Thoracic aorta (tissue), 2 donors: ENCODE measurements at regions not wholly inside any gene's neighbourhood (a gene's known extent, or its start where the extent isn't known, plus 50 kb on each side); places are given as distances from the start of the nearest gene placed in this dataset.
"Not testable (repeated sequence)": the region's sequence is repeated elsewhere in the genome, so short reads cannot be mapped to it uniquely, and the experiment has no call there.

Experiments
- ATAC-seq: fragments of 150-250 bp; one replicate; pipeline ENCODE4 v1.8.0; 2017; ENCODE audit warnings: low read depth; ENCODE audit not compliant: insufficient number of reproducible peaks, low FRiP score
- DNase-seq: peaks from one replicate; pipeline ENCODE4 v3.0.0-alpha.2; 2020; ENCODE audit warnings: low spot score
- H3K27ac ChIP-seq, 2 donors: fragments of 200-600 bp; sonication (generic); 1 replicate in 1 of 2; 2 replicates in 1 of 2; pipeline ENCODE4 v1.5.1; 2016; ENCODE audit warnings: mild to moderate bottlenecking in 2 of 2, moderate library complexity in 2 of 2
- H3K27me3 ChIP-seq: fragments of 200-600 bp; sonication (generic); replicated peaks from 2 replicates; pipeline ENCODE4 v1.6.0; 2016; ENCODE audit warnings: mild to moderate bottlenecking; ENCODE audit not compliant: insufficient read depth
- H3K36me3 ChIP-seq: fragments of 200-600 bp; sonication (generic); one replicate; pipeline ENCODE4 v1.5.1; 2016
- H3K4me1 ChIP-seq, 2 donors: fragments of 200-600 bp; sonication (generic); 1 replicate in 1 of 2; 2 replicates in 1 of 2; pipeline versions ENCODE4 v1.5.1 to v1.6.0; 2016; ENCODE audit warnings: low read depth in 2 of 2, mild to moderate bottlenecking in 1 of 2; ENCODE audit not compliant: control insufficient read depth in 1 of 2
- H3K4me3 ChIP-seq: fragments of 200-600 bp; sonication (generic); 2 replicates; pipeline ENCODE4 v1.5.1; 2016; ENCODE audit warnings: mild to moderate bottlenecking
- H3K9me3 ChIP-seq: fragments of 200-600 bp; sonication (generic); 2 replicates; pipeline ENCODE4 v1.5.1; 2016
- TF ChIP-seq, protein P1 (sequence below): fragments of 200-600 bp; sonication (generic); IDR thresholded peaks from one replicate; pipeline ENCODE4 v1.5.1; 2019; ENCODE audit warnings: antibody characterized with exemption

DNA sequence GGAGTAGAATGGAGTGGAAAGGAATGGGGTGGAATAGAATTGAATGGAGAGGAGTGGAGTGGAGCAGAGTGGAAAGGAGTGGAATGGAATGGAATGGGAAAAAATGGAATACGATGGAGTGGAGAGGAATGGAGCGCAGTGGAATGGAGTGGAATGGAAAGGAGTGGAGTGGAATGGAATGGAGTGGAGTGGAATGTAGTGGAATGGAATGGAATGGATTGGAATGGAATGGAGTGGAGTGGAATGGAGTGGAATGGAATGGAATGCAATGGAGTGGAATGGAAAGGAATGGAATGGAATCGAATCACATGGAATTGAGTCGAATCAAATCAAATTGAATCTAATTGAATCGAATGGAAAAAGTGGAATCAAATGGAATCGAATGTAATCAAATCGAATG, 1016.1 kb downstream of the CDY1 start:
- no peak for ATAC-seq
- no peaks in the 10 kb centered on the region for H3K36me3 ChIP-seq
- H3K9me3 ChIP-seq = no peaks in the 10 kb centered on the region
- no peak overlapping the region for H3K27ac ChIP-seq
- no peaks in the 10 kb centered on the region for H3K4me1 ChIP-seq
- DNase-seq = no peak
- TF ChIP-seq, protein P1, sequence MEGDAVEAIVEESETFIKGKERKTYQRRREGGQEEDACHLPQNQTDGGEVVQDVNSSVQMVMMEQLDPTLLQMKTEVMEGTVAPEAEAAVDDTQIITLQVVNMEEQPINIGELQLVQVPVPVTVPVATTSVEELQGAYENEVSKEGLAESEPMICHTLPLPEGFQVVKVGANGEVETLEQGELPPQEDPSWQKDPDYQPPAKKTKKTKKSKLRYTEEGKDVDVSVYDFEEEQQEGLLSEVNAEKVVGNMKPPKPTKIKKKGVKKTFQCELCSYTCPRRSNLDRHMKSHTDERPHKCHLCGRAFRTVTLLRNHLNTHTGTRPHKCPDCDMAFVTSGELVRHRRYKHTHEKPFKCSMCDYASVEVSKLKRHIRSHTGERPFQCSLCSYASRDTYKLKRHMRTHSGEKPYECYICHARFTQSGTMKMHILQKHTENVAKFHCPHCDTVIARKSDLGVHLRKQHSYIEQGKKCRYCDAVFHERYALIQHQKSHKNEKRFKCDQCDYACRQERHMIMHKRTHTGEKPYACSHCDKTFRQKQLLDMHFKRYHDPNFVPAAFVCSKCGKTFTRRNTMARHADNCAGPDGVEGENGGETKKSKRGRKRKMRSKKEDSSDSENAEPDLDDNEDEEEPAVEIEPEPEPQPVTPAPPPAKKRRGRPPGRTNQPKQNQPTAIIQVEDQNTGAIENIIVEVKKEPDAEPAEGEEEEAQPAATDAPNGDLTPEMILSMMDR = no peak
- H3K4me3 ChIP-seq = no peak overlapping the region
- no peaks in the 10 kb centered on the region for H3K27me3 ChIP-seq

DNA sequence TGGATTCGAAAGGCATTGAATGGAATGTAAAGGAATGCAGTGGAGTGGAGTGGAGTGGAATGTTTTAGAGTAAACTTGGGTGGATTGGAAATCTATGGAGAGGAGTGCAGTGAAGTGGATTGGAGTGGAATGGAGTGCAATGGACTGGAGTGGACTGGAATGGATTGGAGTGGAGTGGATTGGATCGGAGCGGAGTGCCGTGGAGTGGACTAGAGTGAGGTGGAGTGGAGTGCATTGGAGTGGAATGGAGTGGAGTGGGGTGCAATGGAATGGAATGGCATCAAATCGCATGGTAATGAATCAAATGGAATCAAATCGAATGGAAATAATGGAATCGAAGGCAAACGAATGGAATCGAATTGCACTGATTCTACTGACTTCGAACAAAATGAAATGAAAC, 1023.9 kb downstream of the CDY1 start:
- H3K4me1 ChIP-seq, DNase-seq, H3K9me3 ChIP-seq, H3K4me3 ChIP-seq, H3K27ac ChIP-seq, H3K36me3 ChIP-seq, ATAC-seq, H3K27me3 ChIP-seq: not testable (repeated sequence)

DNA sequence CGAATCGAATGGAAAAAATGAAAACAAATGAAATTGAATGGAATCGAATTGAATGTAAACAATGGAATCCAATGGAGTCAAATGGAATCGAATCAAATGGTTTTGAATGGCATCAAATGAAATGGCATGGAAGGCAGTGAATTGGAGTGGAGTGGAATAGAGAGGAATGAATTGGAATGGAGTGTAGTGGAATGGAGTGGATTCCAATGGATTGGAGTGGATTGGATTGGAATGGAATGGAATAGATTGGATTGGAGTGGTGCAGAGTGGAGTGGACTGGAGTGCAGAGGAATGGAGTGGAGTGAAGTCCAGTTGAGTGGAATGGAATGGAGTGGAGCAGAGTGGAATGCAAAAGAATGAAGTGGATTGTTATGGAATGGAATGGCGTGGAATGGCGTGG, 1026.3 kb downstream of the CDY1 start:
- H3K4me1 ChIP-seq, H3K4me3 ChIP-seq, ATAC-seq: not testable (repeated sequence)

GRCh38 chrY:26664245-26664644, 1042.3 kb downstream of the CDY1 start:
- not testable (repeated sequence) for H3K4me1 ChIP-seq, H3K36me3 ChIP-seq, ATAC-seq, H3K4me3 ChIP-seq, H3K27ac ChIP-seq, DNase-seq, H3K27me3 ChIP-seq
- H3K9me3 ChIP-seq = peaks cover 11% of the 10 kb centered on the region

More for the DNA sequence above, 1026.3 kb downstream of the CDY1 start:
- DNase-seq, H3K27ac ChIP-seq, H3K9me3 ChIP-seq, H3K27me3 ChIP-seq, H3K36me3 ChIP-seq: not testable (repeated sequence)

- H3K9me3 ChIP-seq = peaks cover 25% of the 10 kb centered on the region
- not testable (repeated sequence) for H3K27ac ChIP-seq
- peak; percentile 29 for ATAC-seq
Observed at GRCh38 chrY:26666691-26667090, 1044.8 kb downstream of the CDY1 start.

DNA sequence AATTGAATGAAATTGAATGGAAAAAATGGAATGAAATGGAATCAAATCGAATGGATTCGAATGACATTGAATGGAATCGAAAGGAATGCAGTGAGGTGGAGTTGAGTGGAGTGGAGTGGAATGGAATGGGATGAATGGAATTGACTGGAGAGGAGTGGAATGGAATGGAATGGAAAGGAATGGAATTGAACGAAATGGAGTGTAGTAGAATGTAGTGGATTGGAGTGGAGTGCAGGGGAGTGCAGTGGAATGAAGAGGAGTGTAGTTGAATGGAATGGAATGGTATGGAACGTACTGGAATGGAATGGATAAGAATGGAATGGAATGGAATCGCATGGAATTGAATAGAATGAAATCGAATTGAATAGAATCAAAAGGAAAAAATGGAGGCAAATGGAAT, 1047.3 kb downstream of the CDY1 start:
- ATAC-seq, H3K4me3 ChIP-seq, H3K4me1 ChIP-seq, H3K27me3 ChIP-seq, DNase-seq, H3K36me3 ChIP-seq, H3K27ac ChIP-seq: not testable (repeated sequence)
- H3K9me3 ChIP-seq = peaks cover 23% of the 10 kb centered on the region

More at GRCh38 chrY:26666691-26667090, 1044.8 kb downstream of the CDY1 start:
- H3K4me1 ChIP-seq, H3K4me3 ChIP-seq, H3K36me3 ChIP-seq, H3K27me3 ChIP-seq: not testable (repeated sequence)
- peak; percentile 22 for DNase-seq

DNA sequence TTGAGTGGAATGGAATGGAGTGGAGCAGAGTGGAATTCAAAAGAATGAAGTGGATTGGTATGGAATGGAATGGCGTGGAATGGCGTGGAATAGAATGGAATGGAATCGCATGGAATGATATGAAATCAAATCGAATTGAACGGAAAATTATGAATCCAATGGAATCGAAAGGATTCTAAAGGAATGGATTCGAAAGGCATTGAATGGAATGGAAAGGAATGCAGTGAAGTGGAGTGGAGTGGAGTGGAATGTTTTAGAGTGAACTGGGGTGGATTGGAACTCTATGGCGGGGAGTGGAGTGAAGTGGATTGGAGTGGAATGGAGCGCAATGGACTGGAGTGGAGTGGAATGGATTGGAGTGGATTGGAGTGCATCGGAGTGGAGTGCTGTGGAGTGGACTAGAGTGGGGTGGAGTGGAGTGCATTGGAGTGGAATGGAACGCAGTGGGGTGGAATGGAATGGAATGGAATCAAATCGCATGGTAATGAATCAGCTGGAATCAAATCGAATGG, 1048.5 kb downstream of the CDY1 start:
- H3K27me3 ChIP-seq, H3K4me3 ChIP-seq, H3K36me3 ChIP-seq, H3K27ac ChIP-seq, H3K4me1 ChIP-seq: not testable (repeated sequence)
- H3K9me3 ChIP-seq = peaks cover 20% of the 10 kb centered on the region
- DNase-seq (peak; percentile 18), ATAC-seq (peak; percentile 48)

DNA sequence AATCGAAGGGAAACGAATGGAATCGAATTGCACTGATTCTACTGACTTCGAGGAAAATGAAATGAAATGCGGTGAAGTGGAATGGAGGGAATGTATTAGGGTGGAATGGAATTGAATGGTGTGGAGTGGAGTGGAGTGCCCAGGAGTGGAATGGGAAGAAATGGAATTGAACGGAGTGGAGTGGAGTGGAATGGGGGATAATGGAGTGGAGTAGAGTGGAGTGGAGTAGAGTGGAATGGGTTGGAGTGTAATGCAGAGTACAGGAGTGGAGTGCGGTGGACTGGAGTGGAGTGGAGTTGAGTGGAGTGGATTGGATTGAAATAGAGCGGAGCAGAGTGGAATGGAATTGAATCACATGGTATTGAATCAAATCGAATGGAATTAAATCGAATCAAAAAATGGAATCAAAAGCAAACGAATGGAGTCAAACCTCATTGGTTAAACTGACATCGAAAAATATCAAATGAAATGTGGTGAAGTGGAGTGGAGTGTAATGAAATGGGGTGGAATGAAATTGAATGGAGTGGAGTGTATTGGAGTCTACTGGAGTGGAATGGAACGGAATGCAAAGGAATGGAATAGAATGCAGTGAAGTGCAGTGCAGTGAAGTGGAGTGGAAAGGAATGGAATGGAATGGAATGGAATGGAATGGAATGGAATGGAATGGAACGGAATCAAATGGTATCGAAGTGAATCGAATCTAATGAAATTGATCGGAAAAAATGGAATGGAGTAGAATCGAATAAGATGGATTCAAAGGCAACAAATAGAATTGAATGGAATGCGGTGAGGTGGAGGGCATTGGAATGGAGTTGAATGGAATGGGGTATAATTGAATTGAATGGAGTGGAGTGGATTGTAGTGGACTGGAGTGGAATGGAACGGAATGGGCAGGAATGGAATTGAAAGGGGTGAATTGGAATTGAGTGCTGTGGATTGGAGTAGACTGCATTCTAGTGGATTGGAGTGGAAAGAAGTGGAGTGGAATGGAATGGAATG, 1049.3 kb downstream of the CDY1 start:
- H3K27ac ChIP-seq, H3K4me3 ChIP-seq, H3K27me3 ChIP-seq, H3K4me1 ChIP-seq, H3K36me3 ChIP-seq: not testable (repeated sequence)
- peak; percentile 95 for ATAC-seq
- DNase-seq = peak; percentile 26
- H3K9me3 ChIP-seq = peaks cover 20% of the 10 kb centered on the region
